ENCODE measurements at regions not wholly inside any gene's neighbourhood (a gene's known extent, or its start where the extent isn't known, plus 50 kb on each side); places are given as distances from the start of the nearest gene placed in this dataset.

DNA sequence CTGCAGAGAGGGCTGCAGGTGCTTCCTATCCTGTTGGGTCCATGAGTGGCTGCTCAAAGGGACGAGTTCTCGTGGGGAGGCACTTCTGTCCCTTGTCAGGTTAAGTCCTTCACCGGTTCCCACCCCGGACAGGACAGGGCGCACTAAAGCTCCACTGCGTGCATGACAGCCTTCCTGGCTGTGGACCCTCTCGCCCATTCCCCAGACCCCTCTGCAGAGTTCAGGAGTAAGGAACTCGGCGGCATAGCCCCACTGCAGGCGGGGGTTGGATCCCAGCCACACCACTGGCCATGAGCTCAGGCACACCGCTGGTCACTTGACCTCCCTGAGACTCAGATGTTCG lies 147.5 kb upstream of the ID2 start:
- TF ChIP-seq, protein P1, sequence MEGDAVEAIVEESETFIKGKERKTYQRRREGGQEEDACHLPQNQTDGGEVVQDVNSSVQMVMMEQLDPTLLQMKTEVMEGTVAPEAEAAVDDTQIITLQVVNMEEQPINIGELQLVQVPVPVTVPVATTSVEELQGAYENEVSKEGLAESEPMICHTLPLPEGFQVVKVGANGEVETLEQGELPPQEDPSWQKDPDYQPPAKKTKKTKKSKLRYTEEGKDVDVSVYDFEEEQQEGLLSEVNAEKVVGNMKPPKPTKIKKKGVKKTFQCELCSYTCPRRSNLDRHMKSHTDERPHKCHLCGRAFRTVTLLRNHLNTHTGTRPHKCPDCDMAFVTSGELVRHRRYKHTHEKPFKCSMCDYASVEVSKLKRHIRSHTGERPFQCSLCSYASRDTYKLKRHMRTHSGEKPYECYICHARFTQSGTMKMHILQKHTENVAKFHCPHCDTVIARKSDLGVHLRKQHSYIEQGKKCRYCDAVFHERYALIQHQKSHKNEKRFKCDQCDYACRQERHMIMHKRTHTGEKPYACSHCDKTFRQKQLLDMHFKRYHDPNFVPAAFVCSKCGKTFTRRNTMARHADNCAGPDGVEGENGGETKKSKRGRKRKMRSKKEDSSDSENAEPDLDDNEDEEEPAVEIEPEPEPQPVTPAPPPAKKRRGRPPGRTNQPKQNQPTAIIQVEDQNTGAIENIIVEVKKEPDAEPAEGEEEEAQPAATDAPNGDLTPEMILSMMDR (IDR thresholded peaks at IDR 0.05): no peak
- no peak for TF ChIP-seq EZH2 (IDR thresholded peaks at IDR 0.05)
